Medulla oblongata (tissue), 1 donor: ENCODE measurements at regions not wholly inside any gene's neighbourhood (a gene's known extent, or its start where the extent isn't known, plus 50 kb on each side); places are given as distances from the start of the nearest gene placed in this dataset.
"Not testable (repeated sequence)": the region's sequence is repeated elsewhere in the genome, so short reads cannot be mapped to it uniquely, and the experiment has no call there.

Experiments
- DNase-seq: peaks from one replicate; pipeline ENCODE4 v3.0.0-alpha.2; 2015; ENCODE audit errors: extremely low spot score

GRCh38 chr6:86255973-86256372, 613.3 kb upstream of the SYNCRIP start:
- DNase-seq = no peak

- no peak for DNase-seq
These were observed 608.4 kb upstream of the SYNCRIP start for GRCh38 chr6:86251106-86251505.

GRCh38 chr6:86217906-86218305, 575.2 kb upstream of the SYNCRIP start:
- DNase-seq = no peak

GRCh38 chr6:86215323-86215722, 572.6 kb upstream of the SYNCRIP start:
- DNase-seq = no peak

- no peak for DNase-seq
These were observed 563.3 kb upstream of the SYNCRIP start for GRCh38 chr6:86205980-86206379.

- no peak for DNase-seq
These were observed 560.4 kb upstream of the SYNCRIP start for GRCh38 chr6:86203044-86203443.

GRCh38 chr6:86193821-86194220, 551.1 kb upstream of the SYNCRIP start:
- DNase-seq = no peak

- DNase-seq = no peak
These were observed 549.4 kb upstream of the SYNCRIP start for GRCh38 chr6:86192123-86192522.

GRCh38 chr6:86175149-86175548, 532.5 kb upstream of the SYNCRIP start:
- peak; percentile 12 for DNase-seq

- DNase-seq = no peak
These were observed 512.2 kb upstream of the SYNCRIP start for GRCh38 chr6:86154852-86155251.

GRCh38 chr6:86153521-86153920, 510.8 kb upstream of the SYNCRIP start:
- DNase-seq = no peak

GRCh38 chr6:86152546-86152945, 509.9 kb upstream of the SYNCRIP start:
- DNase-seq = no peak

- no peak for DNase-seq
These were observed 505.9 kb upstream of the SYNCRIP start for GRCh38 chr6:86148586-86148985.

GRCh38 chr6:86147859-86148258, 505.2 kb upstream of the SYNCRIP start:
- no peak for DNase-seq

- no peak for DNase-seq
These were observed 504.6 kb upstream of the SYNCRIP start for GRCh38 chr6:86147311-86147710.

GRCh38 chr6:86146751-86147150, 504.1 kb upstream of the SYNCRIP start:
- DNase-seq = not testable (repeated sequence)

- DNase-seq = no peak
These were observed 499.6 kb upstream of the SYNCRIP start for GRCh38 chr6:86142326-86142725.

GRCh38 chr6:86128130-86128814, 485.6 kb upstream of the SYNCRIP start:
- no peak for DNase-seq

GRCh38 chr6:86122086-86122485, 479.4 kb upstream of the SYNCRIP start:
- DNase-seq = no peak

GRCh38 chr6:86118271-86118670, 475.6 kb upstream of the SYNCRIP start:
- no peak for DNase-seq

- no peak for DNase-seq
These were observed 465.3 kb upstream of the SYNCRIP start for GRCh38 chr6:86107985-86108384.

- DNase-seq = no peak
These were observed 445.3 kb upstream of the SYNCRIP start for GRCh38 chr6:86087954-86088353.

GRCh38 chr6:86079938-86080337, 437.3 kb upstream of the SYNCRIP start:
- DNase-seq = no peak

- no peak for DNase-seq
These were observed 427.5 kb upstream of the SYNCRIP start for GRCh38 chr6:86070151-86070550.
